B cell (primary cell): ENCODE measurements at regions not wholly inside any gene's neighbourhood (a gene's known extent, or its start where the extent isn't known, plus 50 kb on each side); places are given as distances from the start of the nearest gene placed in this dataset.

Experiments used
- ATAC-seq: fragments of 200-7000 bp; cut with Tn5 transposase; one replicate; pipeline ENCODE4 v1.10.0; 2021; ENCODE audit warnings: low read depth, mild to moderate bottlenecking, moderate number of reproducible peaks, moderate library complexity
- CTCF ChIA-PET: fragments of 350-600 bp; sonication (Branson Sonifier 250); formaldehyde crosslinking; loops from one replicate; lab custom pipeline; 2021; ENCODE audit warnings: antibody characterized with exemption, inconsistent platforms; lab: Charles Lee
- POLR2A ChIA-PET: fragments of 350-600 bp; sonication (Branson Sonifier 250); formaldehyde crosslinking; loops from one replicate; lab custom pipeline; 2021; ENCODE audit warnings: antibody characterized with exemption; lab: Charles Lee
- DNase-seq: peaks from one replicate; pipeline ENCODE4 v3.0.0; 2013
- H2AFZ ChIP-seq: 2 replicates; pipeline ENCODE4 v1.6.1; 2012; ENCODE audit warnings: mild to moderate bottlenecking, low read depth, low read length; ENCODE audit not compliant: insufficient read depth, poor library complexity, severe bottlenecking
- H3K27ac ChIP-seq, 2 donors: 1 replicate in 1 of 2; 2 replicates in 1 of 2; pipeline ENCODE4 v1.5.1; 2012 to 2013; ENCODE audit warnings: low read length in 2 of 2, mild to moderate bottlenecking in 2 of 2, moderate library complexity in 1 of 2
- H3K27me3 ChIP-seq, 4 experiments: fragments of 200-600 bp in 1 of 4; sonication (generic) in 1 of 4; replicated peaks in 1 of 4; 1 replicate in 2 of 4; 2 replicates in 2 of 4; pipeline versions ENCODE4 v1.6.1 to v1.7.0; 2013 to 2016; ENCODE audit warnings: low read length in 3 of 4, mild to moderate bottlenecking in 2 of 4, mixed read lengths in 1 of 4, moderate library complexity in 1 of 4; ENCODE audit not compliant: insufficient read depth in 4 of 4, control insufficient read depth in 3 of 4; ENCODE audit errors: control extremely low read depth in 1 of 4
- H3K36me3 ChIP-seq, 2 experiments: replicated peaks in 1 of 2; 1 replicate in 1 of 2; 2 replicates in 1 of 2; pipeline versions ENCODE4 v1.6.1 to v1.7.1; 2013; ENCODE audit warnings: low read length in 1 of 2; ENCODE audit not compliant: insufficient read depth in 2 of 2, control insufficient read depth in 1 of 2; ENCODE audit errors: control extremely low read depth in 1 of 2, extremely low read depth in 1 of 2
- H3K4me1 ChIP-seq, 2 donors: fragments of 200-600 bp in 1 of 2; sonication (generic) in 1 of 2; 1 replicate in 1 of 2; 2 replicates in 1 of 2; pipeline versions ENCODE4 v1.5.1 to v1.6.1; 2013 to 2017; ENCODE audit warnings: low read length in 2 of 2; ENCODE audit not compliant: control insufficient read depth in 2 of 2, insufficient read depth in 2 of 2
- H3K4me2 ChIP-seq: replicated peaks from 2 replicates; pipeline ENCODE3; 2012; ENCODE audit warnings: mild to moderate bottlenecking, low read depth, low read length; ENCODE audit not compliant: poor library complexity, severe bottlenecking
- H3K4me3 ChIP-seq, 5 experiments: fragments of 200-600 bp in 1 of 5; sonication (generic) in 1 of 5; 1 replicate in 3 of 5; 2 replicates in 2 of 5; pipeline versions ENCODE4 v1.5.1 to v1.7.0; 2011 to 2016; ENCODE audit warnings: low read length in 4 of 5, mild to moderate bottlenecking in 4 of 5, low read depth in 2 of 5, control low read depth in 1 of 5, moderate library complexity in 1 of 5; ENCODE audit not compliant: insufficient read depth in 1 of 5; ENCODE audit errors: control extremely low read depth in 1 of 5, extremely low read depth in 1 of 5
- H3K79me2 ChIP-seq: fragments of 200-600 bp; sonication (generic); one replicate; pipeline ENCODE4 v1.6.0; 2016; ENCODE audit warnings: low read length; ENCODE audit not compliant: control insufficient read depth, insufficient read depth
- H3K9ac ChIP-seq: fragments of 200-600 bp; sonication (generic); 2 replicates; pipeline ENCODE4 v1.6.1; 2017; ENCODE audit warnings: mild to moderate bottlenecking, low read length, moderate library complexity
- H3K9me3 ChIP-seq, 3 donors: one replicate each; pipeline versions ENCODE4 v1.6.1 to v1.7.1; 2013; ENCODE audit warnings: low read length in 2 of 3; ENCODE audit not compliant: control insufficient read depth in 2 of 3, insufficient read depth in 1 of 3; ENCODE audit errors: control extremely low read depth in 1 of 3
- H4K20me1 ChIP-seq: 2 replicates; pipeline ENCODE4 v1.6.0; 2012; ENCODE audit warnings: mild to moderate bottlenecking, low read length; ENCODE audit not compliant: insufficient read depth, control insufficient read depth, poor library complexity, severe bottlenecking
- H3K27ac Mint-ChIP-seq: one replicate; pipeline ENCODE4 v1.8.0; 2021; ENCODE audit warnings: mixed read lengths
- H3K27me3 Mint-ChIP-seq: one replicate; pipeline ENCODE4 v1.8.0; 2021; ENCODE audit warnings: mixed read lengths
- H3K4me1 Mint-ChIP-seq: one replicate; pipeline ENCODE4 v1.8.0; 2021; ENCODE audit warnings: mixed read lengths
- H3K4me3 Mint-ChIP-seq: one replicate; pipeline ENCODE4 v1.8.0; 2021; ENCODE audit warnings: mixed read lengths
- H3K9me3 Mint-ChIP-seq: one replicate; pipeline ENCODE4 v1.8.0; 2022; ENCODE audit warnings: mixed read lengths; ENCODE audit not compliant: insufficient read depth
- EZH2 ChIP-seq: IDR thresholded peaks from 2 replicates; pipeline ENCODE4 v1.6.1; 2012; ENCODE audit warnings: borderline replicate concordance, low read depth, mild to moderate bottlenecking, moderate library complexity, low read length; ENCODE audit not compliant: insufficient read depth, poor library complexity, severe bottlenecking
- WGBS: methylation state at CpG from one replicate; pipeline ENCODE4 v1.1.5; 2013; ENCODE audit warnings: missing lambda C conversion rate; ENCODE audit not compliant: insufficient coverage; 5-methylcytosine and 5-hydroxymethylcytosine counted together
- intact Hi-C: fragments of 100-400 bp; cut with micrococcal nuclease; formaldehyde crosslinking; loops from one replicate; pipeline ENCODE4 v1.10.0; 2022
- TF ChIP-seq, protein P1 (sequence below): fragments of 200-600 bp; IDR thresholded peaks from one replicate; pipeline ENCODE4 v1.8.0; 2022; ENCODE audit warnings: antibody characterized with exemption, mild to moderate bottlenecking

DNA sequence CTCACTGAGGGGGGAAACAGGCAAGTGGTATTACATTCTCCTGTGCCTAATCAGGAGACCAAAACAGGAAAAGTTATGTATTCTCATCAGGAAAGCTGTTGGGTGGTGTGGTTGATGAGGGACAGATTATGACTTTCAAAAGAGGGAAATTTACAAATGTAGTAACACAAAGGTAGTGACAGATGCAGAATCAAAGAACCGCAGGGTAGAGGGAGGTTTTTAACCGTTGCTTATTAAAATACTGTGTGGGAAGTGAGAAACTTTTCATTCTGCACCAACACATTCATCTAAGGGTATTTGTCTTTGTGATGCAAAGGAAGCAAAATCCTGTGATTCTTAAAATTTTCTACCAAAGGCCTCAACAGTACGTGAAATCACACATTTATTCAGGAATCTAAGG, 288.2 kb upstream of the MAN1A1 start:
- intact Hi-C loops = no loop called here
- Histone ChIP-seq H3K9ac (no peak overlapping the region), H3K79me2 (no peaks in the 10 kb centered on the region), H3K4me1 (no peaks in the 10 kb centered on the region), H3K36me3 (no peaks in the 10 kb centered on the region), H3K4me3 (no peak overlapping the region), H2AFZ (no peak overlapping the region), H3K9me3 (no peaks in the 10 kb centered on the region), H4K20me1 (no peaks in the 10 kb centered on the region), H3K4me2 (no peak overlapping the region), H3K27ac (no peak overlapping the region), H3K27me3 (no peaks in the 10 kb centered on the region)
- ChIA-PET CTCF (no interaction called here), POLR2A (no interaction called here)
- no peak overlapping the region for H3K4me3 Mint-ChIP-seq
- peaks cover 2% of the 10 kb centered on the region for H3K9me3 Mint-ChIP-seq
- no peaks in the 10 kb centered on the region for H3K27me3 Mint-ChIP-seq
- no peak overlapping the region for H3K27ac Mint-ChIP-seq
- H3K4me1 Mint-ChIP-seq = no peaks in the 10 kb centered on the region
- DNase-seq (no peak), ATAC-seq (no peak)
- no peak for TF ChIP-seq EZH2
- TF ChIP-seq, protein P1, sequence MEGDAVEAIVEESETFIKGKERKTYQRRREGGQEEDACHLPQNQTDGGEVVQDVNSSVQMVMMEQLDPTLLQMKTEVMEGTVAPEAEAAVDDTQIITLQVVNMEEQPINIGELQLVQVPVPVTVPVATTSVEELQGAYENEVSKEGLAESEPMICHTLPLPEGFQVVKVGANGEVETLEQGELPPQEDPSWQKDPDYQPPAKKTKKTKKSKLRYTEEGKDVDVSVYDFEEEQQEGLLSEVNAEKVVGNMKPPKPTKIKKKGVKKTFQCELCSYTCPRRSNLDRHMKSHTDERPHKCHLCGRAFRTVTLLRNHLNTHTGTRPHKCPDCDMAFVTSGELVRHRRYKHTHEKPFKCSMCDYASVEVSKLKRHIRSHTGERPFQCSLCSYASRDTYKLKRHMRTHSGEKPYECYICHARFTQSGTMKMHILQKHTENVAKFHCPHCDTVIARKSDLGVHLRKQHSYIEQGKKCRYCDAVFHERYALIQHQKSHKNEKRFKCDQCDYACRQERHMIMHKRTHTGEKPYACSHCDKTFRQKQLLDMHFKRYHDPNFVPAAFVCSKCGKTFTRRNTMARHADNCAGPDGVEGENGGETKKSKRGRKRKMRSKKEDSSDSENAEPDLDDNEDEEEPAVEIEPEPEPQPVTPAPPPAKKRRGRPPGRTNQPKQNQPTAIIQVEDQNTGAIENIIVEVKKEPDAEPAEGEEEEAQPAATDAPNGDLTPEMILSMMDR = no peak
- no CpG with 5 or more reads among the region's 3 CpGs for WGBS

DNA sequence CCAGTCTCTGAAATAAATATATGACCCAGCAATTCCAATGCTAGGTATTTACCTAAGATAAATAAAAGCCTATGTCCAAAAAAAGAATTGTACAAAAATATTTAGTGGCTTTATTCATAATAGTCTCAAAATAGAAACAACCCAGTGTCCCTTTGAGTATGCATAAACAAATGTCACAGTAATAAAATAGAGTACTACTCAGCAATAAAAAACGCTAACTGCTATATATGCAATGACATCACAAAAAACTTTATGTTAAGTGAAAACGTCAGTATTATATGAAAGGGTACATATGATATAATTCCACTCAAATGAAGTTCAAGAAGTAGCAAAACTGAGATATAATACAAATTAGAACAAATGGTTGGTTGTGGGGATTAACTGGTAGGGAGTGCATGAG, 286.5 kb upstream of the MAN1A1 start:
- no peak overlapping the region for H3K27ac ChIP-seq
- Mint-ChIP-seq H3K9me3 (peaks cover 2% of the 10 kb centered on the region), H3K4me1 (no peaks in the 10 kb centered on the region), H3K27ac (no peak overlapping the region), H3K27me3 (no peaks in the 10 kb centered on the region), H3K4me3 (no peak overlapping the region)
- no peaks in the 10 kb centered on the region for H3K4me1 ChIP-seq
- no peak for ATAC-seq
- CTCF ChIA-PET = no interaction called here
- H3K79me2 ChIP-seq = no peaks in the 10 kb centered on the region
- intact Hi-C loops = no loop called here
- no peak for TF ChIP-seq EZH2
- TF ChIP-seq, protein P1 = no peak
- H4K20me1 ChIP-seq = no peaks in the 10 kb centered on the region
- DNase-seq = no peak
- H2AFZ ChIP-seq = no peak overlapping the region
- WGBS = no CpG with 5 or more reads among the region's 2 CpGs
- no peak overlapping the region for H3K9ac ChIP-seq
- no peaks in the 10 kb centered on the region for H3K36me3 ChIP-seq
- H3K4me3 ChIP-seq = no peak overlapping the region
- H3K27me3 ChIP-seq = no peaks in the 10 kb centered on the region
- POLR2A ChIA-PET = no interaction called here
- H3K4me2 ChIP-seq = no peak overlapping the region
- H3K9me3 ChIP-seq = no peaks in the 10 kb centered on the region
